ENCODE measurements at regions not wholly inside any gene's neighbourhood (a gene's known extent, or its start where the extent isn't known, plus 50 kb on each side); places are given as distances from the start of the nearest gene placed in this dataset.

GRCh38 chr12:113697104-113697503, 225.4 kb upstream of the LHX5 start:
- H3K4me1 ChIP-seq (ENCODE audit: control insufficient read depth in 1 of 2, insufficient read depth in 1 of 2, low read depth in 1 of 2, low read length in 1 of 2), result no peaks in the 10 kb centered on the region
- TF ChIP-seq, protein P1, sequence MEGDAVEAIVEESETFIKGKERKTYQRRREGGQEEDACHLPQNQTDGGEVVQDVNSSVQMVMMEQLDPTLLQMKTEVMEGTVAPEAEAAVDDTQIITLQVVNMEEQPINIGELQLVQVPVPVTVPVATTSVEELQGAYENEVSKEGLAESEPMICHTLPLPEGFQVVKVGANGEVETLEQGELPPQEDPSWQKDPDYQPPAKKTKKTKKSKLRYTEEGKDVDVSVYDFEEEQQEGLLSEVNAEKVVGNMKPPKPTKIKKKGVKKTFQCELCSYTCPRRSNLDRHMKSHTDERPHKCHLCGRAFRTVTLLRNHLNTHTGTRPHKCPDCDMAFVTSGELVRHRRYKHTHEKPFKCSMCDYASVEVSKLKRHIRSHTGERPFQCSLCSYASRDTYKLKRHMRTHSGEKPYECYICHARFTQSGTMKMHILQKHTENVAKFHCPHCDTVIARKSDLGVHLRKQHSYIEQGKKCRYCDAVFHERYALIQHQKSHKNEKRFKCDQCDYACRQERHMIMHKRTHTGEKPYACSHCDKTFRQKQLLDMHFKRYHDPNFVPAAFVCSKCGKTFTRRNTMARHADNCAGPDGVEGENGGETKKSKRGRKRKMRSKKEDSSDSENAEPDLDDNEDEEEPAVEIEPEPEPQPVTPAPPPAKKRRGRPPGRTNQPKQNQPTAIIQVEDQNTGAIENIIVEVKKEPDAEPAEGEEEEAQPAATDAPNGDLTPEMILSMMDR (IDR thresholded peaks at IDR 0.05), result no peak
- no peak overlapping the region for H3K27ac ChIP-seq
- peaks cover 26% of the 10 kb centered on the region for H3K27me3 ChIP-seq
- no peak overlapping the region for H3K4me3 ChIP-seq (ENCODE audit: low read depth in 1 of 2, low read length in 1 of 2)
- no peaks in the 10 kb centered on the region for H3K36me3 ChIP-seq
- no peaks in the 10 kb centered on the region for H3K9me3 ChIP-seq

DNA sequence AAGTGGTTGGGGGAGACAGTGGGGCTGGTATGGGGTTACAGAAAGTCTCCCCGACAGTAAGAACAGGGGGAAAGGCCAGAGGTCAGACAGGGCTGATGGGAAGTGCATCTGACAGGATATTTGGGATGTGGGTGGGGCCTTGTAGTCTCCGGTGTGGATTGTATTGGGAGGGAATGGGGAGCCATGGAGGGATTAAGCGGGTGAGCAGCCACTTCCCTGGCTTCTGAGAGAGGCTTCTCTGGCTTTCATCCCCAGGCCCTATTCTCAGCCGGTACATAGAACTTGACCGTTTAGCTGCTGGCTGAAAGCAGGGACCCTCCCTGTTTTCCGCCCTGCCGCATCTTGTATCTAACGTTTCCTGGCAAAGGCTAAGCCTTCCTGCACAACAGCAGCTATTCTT, 222.0 kb upstream of the LHX5 start:
- H3K36me3 ChIP-seq, result no peaks in the 10 kb centered on the region
- TF ChIP-seq, protein P1 (IDR thresholded peaks at IDR 0.05), result no peak
- H3K9me3 ChIP-seq, result no peaks in the 10 kb centered on the region
- H3K4me1 ChIP-seq (ENCODE audit: control insufficient read depth in 1 of 2, insufficient read depth in 1 of 2, low read depth in 1 of 2, low read length in 1 of 2), result no peaks in the 10 kb centered on the region
- no peak overlapping the region for H3K4me3 ChIP-seq (ENCODE audit: low read depth in 1 of 2, low read length in 1 of 2)
- H3K27me3 ChIP-seq, result peaks cover 9% of the 10 kb centered on the region
- H3K27ac ChIP-seq, result no peak overlapping the region

GRCh38 chr12:113689047-113689610, 217.5 kb upstream of the LHX5 start:
- Histone ChIP-seq H3K4me1 (ENCODE audit: control insufficient read depth in 1 of 2, insufficient read depth in 1 of 2, low read depth in 1 of 2, low read length in 1 of 2) (no peaks in the 10 kb centered on the region), H3K36me3 (no peaks in the 10 kb centered on the region), H3K4me3 (ENCODE audit: low read depth in 1 of 2, low read length in 1 of 2) (no peak overlapping the region), H3K27ac (no peak overlapping the region), H3K27me3 (peaks cover 11% of the 10 kb centered on the region), H3K9me3 (no peaks in the 10 kb centered on the region)
- TF ChIP-seq, protein P1 (IDR thresholded peaks at IDR 0.05), result no peak

GRCh38 chr12:113688313-113688712, 216.6 kb upstream of the LHX5 start:
- no peaks in the 10 kb centered on the region for H3K36me3 ChIP-seq
- H3K27ac ChIP-seq, result no peak overlapping the region
- peaks cover 11% of the 10 kb centered on the region for H3K27me3 ChIP-seq
- H3K4me1 ChIP-seq (ENCODE audit: control insufficient read depth in 1 of 2, insufficient read depth in 1 of 2, low read depth in 1 of 2, low read length in 1 of 2), result no peaks in the 10 kb centered on the region
- no peaks in the 10 kb centered on the region for H3K9me3 ChIP-seq
- H3K4me3 ChIP-seq (ENCODE audit: low read depth in 1 of 2, low read length in 1 of 2), result no peak overlapping the region
- TF ChIP-seq, protein P1 (IDR thresholded peaks at IDR 0.05), result no peak

DNA sequence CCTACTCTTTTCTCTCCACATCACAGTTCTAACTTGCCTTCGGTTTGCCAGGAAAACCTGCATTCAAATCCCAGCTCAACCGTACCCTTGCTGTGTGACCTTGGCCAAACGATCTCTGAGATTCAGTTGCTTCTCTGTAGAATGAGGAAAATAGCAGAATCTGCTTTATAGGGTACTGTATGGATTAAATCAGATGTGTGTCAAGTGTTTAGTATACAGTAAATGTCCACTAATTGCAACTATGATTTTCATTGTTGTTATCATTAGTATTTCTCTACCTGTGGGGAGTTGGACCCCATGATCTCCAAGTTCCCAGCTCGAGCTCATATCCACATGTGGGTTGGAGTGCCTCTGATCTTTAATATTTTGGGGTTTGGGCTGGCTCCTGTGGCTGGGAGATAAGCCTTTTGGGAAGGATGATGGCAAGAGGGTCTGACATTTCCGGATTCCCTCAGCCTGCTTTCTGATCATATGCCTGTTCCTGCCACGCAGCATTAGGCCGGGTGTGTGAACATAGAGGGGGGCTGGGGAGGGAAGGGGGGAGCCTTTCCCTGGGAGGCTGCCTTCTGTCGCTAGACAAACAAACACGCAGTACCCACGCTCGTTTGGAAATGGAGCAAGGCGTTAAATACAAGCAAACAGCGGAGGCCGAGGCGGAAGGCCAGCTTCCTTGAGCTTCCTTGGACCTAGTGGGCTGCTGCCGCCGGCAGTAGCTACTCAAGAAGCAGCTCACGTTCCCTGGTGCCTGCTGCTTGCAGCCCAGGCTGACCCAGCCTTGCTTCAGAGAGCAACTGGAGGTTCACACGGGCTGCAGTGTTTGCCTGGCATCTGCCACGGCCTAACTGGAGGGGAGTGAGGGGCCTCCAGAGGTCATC, 213.5 kb upstream of the LHX5 start:
- TF ChIP-seq, protein P1 (IDR thresholded peaks at IDR 0.05), result no peak
- Histone ChIP-seq H3K36me3 (no peaks in the 10 kb centered on the region), H3K4me3 (ENCODE audit: low read depth in 1 of 2, low read length in 1 of 2) (no peak overlapping the region), H3K9me3 (no peaks in the 10 kb centered on the region), H3K27me3 (peaks cover 11% of the 10 kb centered on the region), H3K27ac (no peak overlapping the region), H3K4me1 (ENCODE audit: control insufficient read depth in 1 of 2, insufficient read depth in 1 of 2, low read depth in 1 of 2, low read length in 1 of 2) (no peaks in the 10 kb centered on the region)
